COLO829 (cell line): ENCODE measurements at regions not wholly inside any gene's neighbourhood (a gene's known extent, or its start where the extent isn't known, plus 50 kb on each side); places are given as distances from the start of the nearest gene placed in this dataset.

ENCODE experiments used
- DNase-seq: peaks from one replicate; pipeline ENCODE4 v3.0.0; 2012; ENCODE audit warnings: low spot score

GRCh38 chr4:81627590-81627989, 155.9 kb upstream of the RASGEF1B start:
- DNase-seq = no peak

- DNase-seq = no peak
Measured at GRCh38 chr4:81626851-81627250, 155.1 kb upstream of the RASGEF1B start.

- no peak for DNase-seq
Measured at GRCh38 chr4:81625422-81626417, 154.0 kb upstream of the RASGEF1B start.

GRCh38 chr4:81623434-81623833, 151.7 kb upstream of the RASGEF1B start:
- DNase-seq = no peak

GRCh38 chr4:81622474-81623184, 150.9 kb upstream of the RASGEF1B start:
- DNase-seq = no peak

GRCh38 chr4:81622028-81622427, 150.3 kb upstream of the RASGEF1B start:
- no peak for DNase-seq

- DNase-seq = no peak
Measured at GRCh38 chr4:81621490-81621889, 149.8 kb upstream of the RASGEF1B start.

GRCh38 chr4:81620442-81620841, 148.7 kb upstream of the RASGEF1B start:
- no peak for DNase-seq

GRCh38 chr4:81617545-81617944, 145.8 kb upstream of the RASGEF1B start:
- DNase-seq = no peak

- DNase-seq = no peak
Measured at GRCh38 chr4:81611221-81611620, 139.5 kb upstream of the RASGEF1B start.

GRCh38 chr4:81609844-81610243, 138.1 kb upstream of the RASGEF1B start:
- no peak for DNase-seq

GRCh38 chr4:81607950-81608349, 136.2 kb upstream of the RASGEF1B start:
- DNase-seq = no peak

GRCh38 chr4:81606801-81607501, 135.2 kb upstream of the RASGEF1B start:
- no peak for DNase-seq

- no peak for DNase-seq
Measured at GRCh38 chr4:81606166-81606565, 134.5 kb upstream of the RASGEF1B start.

- DNase-seq = no peak
Measured at GRCh38 chr4:81605271-81605670, 133.6 kb upstream of the RASGEF1B start.

GRCh38 chr4:81604683-81605218, 133.0 kb upstream of the RASGEF1B start:
- no peak for DNase-seq

GRCh38 chr4:81602854-81603253, 131.1 kb upstream of the RASGEF1B start:
- DNase-seq = no peak

GRCh38 chr4:81601358-81601694, 129.6 kb upstream of the RASGEF1B start:
- no peak for DNase-seq

GRCh38 chr4:81600520-81601357, 129.0 kb upstream of the RASGEF1B start:
- DNase-seq = no peak

- DNase-seq = no peak
Measured at GRCh38 chr4:81599742-81600380, 128.2 kb upstream of the RASGEF1B start.
